Upper lobe of left lung (tissue), 4 donors: ENCODE measurements at regions not wholly inside any gene's neighbourhood (a gene's known extent, or its start where the extent isn't known, plus 50 kb on each side); places are given as distances from the start of the nearest gene placed in this dataset.

Source experiments
- POLR2AphosphoS5 ChIP-seq, 2 donors: sonication (generic); formaldehyde crosslinking; IDR thresholded peaks; one replicate each; pipeline ENCODE4 v1.5.1; 2017; ENCODE audit warnings: antibody characterized with exemption in 2 of 2
- TF ChIP-seq, protein P1 (sequence below), 6 experiments: fragments of 450-650 bp in 4 of 6; fragments of 200-600 bp in 2 of 6; sonication (generic) in 2 of 6; IDR thresholded peaks; one replicate each; pipeline ENCODE4 v1.5.1; 2016 to 2019; ENCODE audit warnings: antibody characterized with exemption in 6 of 6

DNA sequence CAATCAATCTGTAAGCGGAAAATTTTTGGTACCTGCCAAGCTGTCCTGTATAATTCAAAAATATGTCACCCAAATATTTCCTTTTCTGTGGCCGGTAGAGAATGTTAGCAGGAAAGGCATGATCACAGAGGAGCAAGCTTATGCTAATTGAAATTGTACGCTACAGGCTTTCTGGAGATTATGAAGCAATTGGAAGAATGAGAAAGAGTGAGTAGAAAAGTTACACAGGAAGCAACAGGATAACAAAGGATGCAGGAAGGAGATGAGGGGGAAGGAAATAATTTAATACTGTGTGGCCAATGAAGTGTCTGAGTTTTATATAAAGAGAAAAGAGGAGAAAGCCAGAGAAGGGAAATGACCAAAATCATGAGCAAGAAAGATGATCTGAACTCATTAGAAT lies 627.2 kb upstream of the STXBP6 start:
- TF ChIP-seq, protein P1, sequence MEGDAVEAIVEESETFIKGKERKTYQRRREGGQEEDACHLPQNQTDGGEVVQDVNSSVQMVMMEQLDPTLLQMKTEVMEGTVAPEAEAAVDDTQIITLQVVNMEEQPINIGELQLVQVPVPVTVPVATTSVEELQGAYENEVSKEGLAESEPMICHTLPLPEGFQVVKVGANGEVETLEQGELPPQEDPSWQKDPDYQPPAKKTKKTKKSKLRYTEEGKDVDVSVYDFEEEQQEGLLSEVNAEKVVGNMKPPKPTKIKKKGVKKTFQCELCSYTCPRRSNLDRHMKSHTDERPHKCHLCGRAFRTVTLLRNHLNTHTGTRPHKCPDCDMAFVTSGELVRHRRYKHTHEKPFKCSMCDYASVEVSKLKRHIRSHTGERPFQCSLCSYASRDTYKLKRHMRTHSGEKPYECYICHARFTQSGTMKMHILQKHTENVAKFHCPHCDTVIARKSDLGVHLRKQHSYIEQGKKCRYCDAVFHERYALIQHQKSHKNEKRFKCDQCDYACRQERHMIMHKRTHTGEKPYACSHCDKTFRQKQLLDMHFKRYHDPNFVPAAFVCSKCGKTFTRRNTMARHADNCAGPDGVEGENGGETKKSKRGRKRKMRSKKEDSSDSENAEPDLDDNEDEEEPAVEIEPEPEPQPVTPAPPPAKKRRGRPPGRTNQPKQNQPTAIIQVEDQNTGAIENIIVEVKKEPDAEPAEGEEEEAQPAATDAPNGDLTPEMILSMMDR (IDR thresholded peaks at IDR 0.05): no peak
- no peak for TF ChIP-seq POLR2AphosphoS5 (IDR thresholded peaks at IDR 0.05)
